ENCODE measurements at regions not wholly inside any gene's neighbourhood (a gene's known extent, or its start where the extent isn't known, plus 50 kb on each side); places are given as distances from the start of the nearest gene placed in this dataset.
A peak's percentile ranks its signal among the peaks of the same experiment; 100 is the strongest.

GRCh38 chr6:41408576-41408975, 73.2 kb downstream of the NCR2 start:
- WGBS, 2 donors (ENCODE audit: extremely low coverage in 2 of 2, insufficient read length in 2 of 2, insufficient replicate concordance in 1 of 2) = no CpG with 5 or more reads among the region's 20 CpGs
- H2BK120ac ChIP-seq (ENCODE audit: low read depth, low read length) = no peak overlapping the region
- no peak overlapping the region for H3K27ac ChIP-seq (replicated peaks; ENCODE audit: low read length)
- no peaks in the 10 kb centered on the region for H3K79me1 ChIP-seq (ENCODE audit: low read depth, low read length)
- no peak overlapping the region for H4K91ac ChIP-seq (ENCODE audit: low read depth, low read length, poor library complexity)
- no peak overlapping the region for H3K9ac ChIP-seq (ENCODE audit: low read depth, low read length, poor library complexity)
- peak overlapping the region; percentile 33 for H2AFZ ChIP-seq (ENCODE audit: low read length)
- H4K8ac ChIP-seq (ENCODE audit: low read depth, low read length) = no peak overlapping the region
- no peak overlapping the region for H3K14ac ChIP-seq (ENCODE audit: low read length)
- H2BK15ac ChIP-seq (ENCODE audit: low read length) = peak overlapping the region; percentile 12
- no peak for DNase-seq (ENCODE audit: low spot score)
- H3K4ac ChIP-seq (ENCODE audit: low read length) = no peak overlapping the region
- peaks cover 16 to 99% (median 82%) of the 10 kb centered on the region in 3 experiments for H3K27me3 ChIP-seq (ENCODE audit: control insufficient read depth in 3 of 3, insufficient read depth in 3 of 3, low read depth in 1 of 3, low read length in 3 of 3)
- H3K4me3 ChIP-seq (ENCODE audit: low read length in 2 of 2) = no peak overlapping the region
- no peak overlapping the region for H2BK12ac ChIP-seq (ENCODE audit: low read length)
- H2AK5ac ChIP-seq (ENCODE audit: low read depth, low read length) = peak overlapping the region; percentile 64
- peaks cover 0 to 7% of the 10 kb centered on the region in 2 donors for H3K9me3 ChIP-seq (replicated peaks in 1 of 2; ENCODE audit: control insufficient read depth in 2 of 2, insufficient read depth in 1 of 2, low read depth in 1 of 2, low read length in 2 of 2)
- H3K23ac ChIP-seq (ENCODE audit: low read depth, low read length, poor library complexity) = no peak overlapping the region
- peaks cover 0 to 23% of the 10 kb centered on the region in 2 donors for H3K4me1 ChIP-seq (ENCODE audit: control insufficient read depth in 2 of 2, insufficient read depth in 1 of 2, low read depth in 1 of 2, low read length in 2 of 2)
- no peak overlapping the region for H2BK5ac ChIP-seq (ENCODE audit: low read length)
- peak overlapping the region; percentile 52 for H3K4me2 ChIP-seq (ENCODE audit: insufficient read depth, low read length, poor library complexity, severe bottlenecking)
- peak overlapping the region; percentile 76 for H3K18ac ChIP-seq (ENCODE audit: low read length)
- no peaks in the 10 kb centered on the region for H3K36me3 ChIP-seq (replicated peaks in 1 of 2; ENCODE audit: control insufficient read depth in 2 of 2, insufficient read depth in 2 of 2, low read length in 2 of 2)

- peaks cover 16 to 100% (median 85%) of the 10 kb centered on the region in 3 experiments for H3K27me3 ChIP-seq (ENCODE audit: control insufficient read depth in 3 of 3, insufficient read depth in 3 of 3, low read depth in 1 of 3, low read length in 3 of 3)
- no peak overlapping the region for H3K9ac ChIP-seq (ENCODE audit: low read depth, low read length, poor library complexity)
- peak overlapping the region; percentile 76 for H3K18ac ChIP-seq (ENCODE audit: low read length)
- H4K8ac ChIP-seq (ENCODE audit: low read depth, low read length) = no peak overlapping the region
- H3K4ac ChIP-seq (ENCODE audit: low read length) = no peak overlapping the region
- H3K36me3 ChIP-seq (replicated peaks in 1 of 2; ENCODE audit: control insufficient read depth in 2 of 2, insufficient read depth in 2 of 2, low read length in 2 of 2) = no peaks in the 10 kb centered on the region
- H3K27ac ChIP-seq (replicated peaks; ENCODE audit: low read length) = no peak overlapping the region
- WGBS, 2 donors (ENCODE audit: extremely low coverage in 2 of 2, insufficient read length in 2 of 2, insufficient replicate concordance in 1 of 2) = no CpG with 5 or more reads among the region's 29 CpGs
- H3K9me3 ChIP-seq (replicated peaks in 1 of 2; ENCODE audit: control insufficient read depth in 2 of 2, insufficient read depth in 1 of 2, low read depth in 1 of 2, low read length in 2 of 2) = peaks cover 0 to 7% of the 10 kb centered on the region in 2 donors
- H3K4me1 ChIP-seq (ENCODE audit: control insufficient read depth in 2 of 2, insufficient read depth in 1 of 2, low read depth in 1 of 2, low read length in 2 of 2) = peaks cover 0 to 23% of the 10 kb centered on the region in 2 donors
- H3K23ac ChIP-seq (ENCODE audit: low read depth, low read length, poor library complexity) = no peak overlapping the region
- no peak overlapping the region for H2BK12ac ChIP-seq (ENCODE audit: low read length)
- no peaks in the 10 kb centered on the region for H3K79me1 ChIP-seq (ENCODE audit: low read depth, low read length)
- H2BK120ac ChIP-seq (ENCODE audit: low read depth, low read length) = no peak overlapping the region
- no peak overlapping the region for H2BK5ac ChIP-seq (ENCODE audit: low read length)
- H2BK15ac ChIP-seq (ENCODE audit: low read length) = peak overlapping the region; percentile 12
- H2AFZ ChIP-seq (ENCODE audit: low read length) = peak overlapping the region; percentile 33
- H2AK5ac ChIP-seq (ENCODE audit: low read depth, low read length) = no peak overlapping the region
- H3K4me2 ChIP-seq (ENCODE audit: insufficient read depth, low read length, poor library complexity, severe bottlenecking) = peak overlapping the region; percentile 52
- DNase-seq (ENCODE audit: low spot score) = no peak
- H3K14ac ChIP-seq (ENCODE audit: low read length) = no peak overlapping the region
- no peak overlapping the region for H3K4me3 ChIP-seq (ENCODE audit: low read length in 2 of 2)
- no peak overlapping the region for H4K91ac ChIP-seq (ENCODE audit: low read depth, low read length, poor library complexity)
Observed at GRCh38 chr6:41408982-41409381, 73.6 kb downstream of the NCR2 start.

- Histone ChIP-seq H3K14ac (ENCODE audit: low read length) (no peak overlapping the region), H3K4ac (ENCODE audit: low read length) (no peak overlapping the region), H3K18ac (ENCODE audit: low read length) (no peak overlapping the region), H2BK5ac (ENCODE audit: low read length) (no peak overlapping the region), H3K9me3 (replicated peaks in 1 of 2; ENCODE audit: control insufficient read depth in 2 of 2, insufficient read depth in 1 of 2, low read depth in 1 of 2, low read length in 2 of 2) (peaks cover 0 to 7% of the 10 kb centered on the region in 2 donors), H3K4me3 (ENCODE audit: low read length in 2 of 2) (no peak overlapping the region), H2BK15ac (ENCODE audit: low read length) (no peak overlapping the region), H4K8ac (ENCODE audit: low read depth, low read length) (no peak overlapping the region), H4K91ac (ENCODE audit: low read depth, low read length, poor library complexity) (no peak overlapping the region), H3K27me3 (ENCODE audit: control insufficient read depth in 3 of 3, insufficient read depth in 3 of 3, low read depth in 1 of 3, low read length in 3 of 3) (peaks cover 16 to 100% (median 86%) of the 10 kb centered on the region in 3 experiments), H2AFZ (ENCODE audit: low read length) (no peak overlapping the region), H3K23ac (ENCODE audit: low read depth, low read length, poor library complexity) (no peak overlapping the region), H3K4me2 (ENCODE audit: insufficient read depth, low read length, poor library complexity, severe bottlenecking) (no peak overlapping the region), H3K79me1 (ENCODE audit: low read depth, low read length) (no peaks in the 10 kb centered on the region), H2BK120ac (ENCODE audit: low read depth, low read length) (no peak overlapping the region), H3K9ac (ENCODE audit: low read depth, low read length, poor library complexity) (no peak overlapping the region), H3K36me3 (replicated peaks in 1 of 2; ENCODE audit: control insufficient read depth in 2 of 2, insufficient read depth in 2 of 2, low read length in 2 of 2) (no peaks in the 10 kb centered on the region), H3K27ac (replicated peaks; ENCODE audit: low read length) (no peak overlapping the region), H3K4me1 (ENCODE audit: control insufficient read depth in 2 of 2, insufficient read depth in 1 of 2, low read depth in 1 of 2, low read length in 2 of 2) (peaks cover 0 to 23% of the 10 kb centered on the region in 2 donors), H2AK5ac (ENCODE audit: low read depth, low read length) (no peak overlapping the region), H2BK12ac (ENCODE audit: low read length) (no peak overlapping the region)
- DNase-seq (ENCODE audit: low spot score) = no peak
- WGBS, 2 donors (ENCODE audit: extremely low coverage in 2 of 2, insufficient read length in 2 of 2, insufficient replicate concordance in 1 of 2) = no CpG with 5 or more reads among the region's 5 CpGs
Observed at GRCh38 chr6:41409489-41409888, 74.1 kb downstream of the NCR2 start.

DNA sequence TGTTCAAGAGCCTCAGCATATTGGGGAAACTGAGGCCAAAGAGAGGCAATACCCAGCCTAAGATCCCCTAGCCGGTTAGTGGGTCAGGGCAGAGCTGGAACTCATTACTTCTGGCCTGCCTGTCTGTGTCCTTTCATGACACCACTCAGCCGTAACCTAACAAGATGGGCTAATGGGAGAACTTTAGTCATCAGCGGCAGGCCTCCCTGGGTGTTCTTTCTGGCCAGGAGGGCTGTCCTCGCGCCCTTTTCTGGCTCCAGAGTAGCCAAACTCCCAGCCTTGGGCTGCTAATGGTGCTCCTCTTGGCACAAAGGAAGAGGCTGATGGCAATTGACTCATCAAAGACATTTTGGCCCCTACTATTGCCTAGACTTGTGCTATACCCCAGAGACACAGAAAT, 76.6 kb downstream of the NCR2 start:
- Histone ChIP-seq H3K4me2 (ENCODE audit: insufficient read depth, low read length, poor library complexity, severe bottlenecking) (no peak overlapping the region), H3K27ac (replicated peaks; ENCODE audit: low read length) (no peak overlapping the region), H3K18ac (ENCODE audit: low read length) (peak overlapping the region; percentile 77), H3K4ac (ENCODE audit: low read length) (no peak overlapping the region), H3K79me1 (ENCODE audit: low read depth, low read length) (no peaks in the 10 kb centered on the region), H2BK15ac (ENCODE audit: low read length) (peak overlapping the region; percentile 25), H3K4me1 (ENCODE audit: control insufficient read depth in 2 of 2, insufficient read depth in 1 of 2, low read depth in 1 of 2, low read length in 2 of 2) (peaks cover 0 to 21% of the 10 kb centered on the region in 2 donors), H2AK5ac (ENCODE audit: low read depth, low read length) (peak overlapping the region; percentile 82), H2AFZ (ENCODE audit: low read length) (no peak overlapping the region), H2BK120ac (ENCODE audit: low read depth, low read length) (no peak overlapping the region), H2BK5ac (ENCODE audit: low read length) (no peak overlapping the region), H3K27me3 (ENCODE audit: control insufficient read depth in 3 of 3, insufficient read depth in 3 of 3, low read depth in 1 of 3, low read length in 3 of 3) (peaks cover 18 to 100% (median 95%) of the 10 kb centered on the region in 3 experiments), H3K4me3 (ENCODE audit: low read length in 2 of 2) (no peak overlapping the region), H4K8ac (ENCODE audit: low read depth, low read length) (no peak overlapping the region), H3K14ac (ENCODE audit: low read length) (no peak overlapping the region), H2BK12ac (ENCODE audit: low read length) (no peak overlapping the region), H3K9me3 (replicated peaks in 1 of 2; ENCODE audit: control insufficient read depth in 2 of 2, insufficient read depth in 1 of 2, low read depth in 1 of 2, low read length in 2 of 2) (peaks cover 0 to 3% of the 10 kb centered on the region in 2 donors), H3K36me3 (replicated peaks in 1 of 2; ENCODE audit: control insufficient read depth in 2 of 2, insufficient read depth in 2 of 2, low read length in 2 of 2) (no peaks in the 10 kb centered on the region), H4K91ac (ENCODE audit: low read depth, low read length, poor library complexity) (no peak overlapping the region), H3K9ac (ENCODE audit: low read depth, low read length, poor library complexity) (no peak overlapping the region), H3K23ac (ENCODE audit: low read depth, low read length, poor library complexity) (peak overlapping the region; percentile 10)
- DNase-seq (ENCODE audit: low spot score) = no peak
- no CpG with 5 or more reads among the region's 5 CpGs for WGBS, 2 donors (ENCODE audit: extremely low coverage in 2 of 2, insufficient read length in 2 of 2, insufficient replicate concordance in 1 of 2)

Data from neuronal stem cell (in vitro differentiated cells).